IMR-90 (cell line): ENCODE measurements at regions not wholly inside any gene's neighbourhood (a gene's known extent, or its start where the extent isn't known, plus 50 kb on each side); places are given as distances from the start of the nearest gene placed in this dataset.

Source experiments
- ATAC-seq: fragments of 200-7000 bp; cut with Tn5 transposase; 2 replicates; pipeline ENCODE4 v1.9.1; 2020; ENCODE audit warnings: low read depth, mild to moderate bottlenecking, moderate library complexity
- BruUV-seq: library from RNA; stranded (reverse); fragments of 400-500 nt; replicated peaks from 2 replicates; lab custom pipeline; 2021; lab: Mats Ljungman, UMichigan
- CTCF ChIA-PET: fragments of 300-600 bp; formaldehyde crosslinking; extraction: SDS; loops from one replicate; lab custom pipeline; 2021; ENCODE audit warnings: antibody characterized with exemption; lab: Yijun Ruan, JAX
- POLR2A ChIA-PET: fragments of 300-600 bp; sonication (Branson Sonifier 250); formaldehyde crosslinking; loops from one replicate; lab custom pipeline; 2022; ENCODE audit warnings: antibody characterized with exemption; ENCODE audit not compliant: unreplicated experiment; lab: Charles Lee
- DNase-seq: peaks from one replicate; pipeline ENCODE4 v3.0.0; 2013
- H2AFZ ChIP-seq: replicated peaks from 2 replicates; pipeline ENCODE3; 2013; ENCODE audit warnings: low read length, mild to moderate bottlenecking; ENCODE audit not compliant: poor library complexity
- H2AK5ac ChIP-seq: 2 replicates; pipeline ENCODE4 v1.6.1; 2013; ENCODE audit warnings: low read depth, low read length, inconsistent platforms
- H2AK9ac ChIP-seq: replicated peaks from 2 replicates; pipeline ENCODE3; 2013; ENCODE audit warnings: mild to moderate bottlenecking, low read depth, low read length, moderate library complexity; ENCODE audit not compliant: poor library complexity
- H2BK120ac ChIP-seq: 2 replicates; pipeline ENCODE4 v1.6.1; 2013; ENCODE audit warnings: low read depth, low read length, inconsistent platforms
- H2BK15ac ChIP-seq: 3 replicates; pipeline ENCODE4 v1.6.1; 2013; ENCODE audit warnings: low read depth, low read length, inconsistent platforms
- H2BK20ac ChIP-seq: 2 replicates; pipeline ENCODE4 v1.6.1; 2013; ENCODE audit warnings: low read depth, mild to moderate bottlenecking, inconsistent platforms, low read length, moderate library complexity
- H2BK5ac ChIP-seq: 2 replicates; pipeline ENCODE4 v1.6.1; 2013; ENCODE audit warnings: mild to moderate bottlenecking, low read depth, low read length, inconsistent platforms; ENCODE audit not compliant: poor library complexity, severe bottlenecking
- H3K14ac ChIP-seq: replicated peaks from 2 replicates; pipeline ENCODE4 v1.6.1; 2013; ENCODE audit warnings: low read depth, low read length, inconsistent platforms
- H3K18ac ChIP-seq: 2 replicates; pipeline ENCODE4 v1.6.1; 2013; ENCODE audit warnings: low read depth, low read length, control low read depth
- H3K23ac ChIP-seq: 2 replicates; pipeline ENCODE4 v1.6.1; 2013; ENCODE audit warnings: low read depth, low read length, inconsistent platforms
- H3K27ac ChIP-seq: 2 replicates; pipeline ENCODE4 v1.5.1; 2013; ENCODE audit warnings: mild to moderate bottlenecking, control low read depth, low read length; ENCODE audit not compliant: insufficient read depth
- H3K27me3 ChIP-seq: 2 replicates; pipeline ENCODE4 v1.6.1; 2013; ENCODE audit warnings: low read length; ENCODE audit not compliant: control insufficient read depth, insufficient read depth
- H3K36me3 ChIP-seq: 2 replicates; pipeline ENCODE4 v1.6.1; 2013; ENCODE audit warnings: low read length, mixed read lengths; ENCODE audit not compliant: control insufficient read depth, insufficient read depth
- H3K4ac ChIP-seq: 2 replicates; pipeline ENCODE4 v1.6.1; 2013; ENCODE audit warnings: low read depth, low read length, inconsistent platforms
- H3K4me1 ChIP-seq: 2 replicates; pipeline ENCODE4 v1.6.1; 2013; ENCODE audit warnings: low read length, mixed read lengths; ENCODE audit not compliant: control insufficient read depth, insufficient read depth
- H3K4me2 ChIP-seq: 2 replicates; pipeline ENCODE4 v1.6.1; 2013; ENCODE audit warnings: low read depth, mild to moderate bottlenecking, control low read depth, low read length, moderate library complexity
- H3K4me3 ChIP-seq: 2 replicates; pipeline ENCODE4 v1.5.1; 2013; ENCODE audit warnings: low read depth, mild to moderate bottlenecking, control low read depth, low read length, moderate library complexity; ENCODE audit not compliant: insufficient read depth
- H3K56ac ChIP-seq: 2 replicates; pipeline ENCODE4 v1.6.1; 2013; ENCODE audit warnings: low read length, inconsistent platforms; ENCODE audit not compliant: insufficient read depth; ENCODE audit errors: extremely low read depth
- H3K79me1 ChIP-seq, 2 experiments: 2 replicates each; pipeline ENCODE4 v1.6.1; 2013; ENCODE audit warnings: low read length in 2 of 2, inconsistent platforms in 1 of 2, low read depth in 1 of 2
- H3K9ac ChIP-seq: 2 replicates; pipeline ENCODE4 v1.6.1; 2013; ENCODE audit warnings: low read depth, low read length, control low read depth
- H3K9me1 ChIP-seq: 2 replicates; pipeline ENCODE4 v1.6.1; 2013; ENCODE audit warnings: low read length, inconsistent platforms; ENCODE audit not compliant: insufficient read depth
- H3K9me3 ChIP-seq: 2 replicates; pipeline ENCODE4 v1.6.1; 2013; ENCODE audit warnings: low read length; ENCODE audit not compliant: control insufficient read depth, insufficient read depth
- H4K20me1 ChIP-seq: 2 replicates; pipeline ENCODE4 v1.6.1; 2013; ENCODE audit warnings: low read length, inconsistent platforms; ENCODE audit not compliant: insufficient read depth
- H4K5ac ChIP-seq: 2 replicates; pipeline ENCODE4 v1.6.1; 2013; ENCODE audit warnings: mild to moderate bottlenecking, low read depth, low read length, control low read depth
- H4K8ac ChIP-seq, 2 experiments: 2 replicates each; pipeline ENCODE4 v1.6.1; 2013; ENCODE audit warnings: low read depth in 2 of 2, low read length in 2 of 2, control low read depth in 1 of 2, inconsistent platforms in 1 of 2
- H4K91ac ChIP-seq: 2 replicates; pipeline ENCODE4 v1.6.1; 2013; ENCODE audit warnings: low read depth, low read length, inconsistent platforms; ENCODE audit not compliant: insufficient read depth
- BHLHE40 ChIP-seq: fragments of 150-350 bp; IDR thresholded peaks from 2 replicates; pipeline ENCODE4 v1.6.1; 2016; ENCODE audit warnings: mild to moderate bottlenecking, low read depth, low read length
- CEBPB ChIP-seq: IDR thresholded peaks from 2 replicates; pipeline ENCODE4 v1.6.1; 2012; ENCODE audit warnings: low read depth, low read length, improper control_type of control experiment
- CHD1 ChIP-seq: IDR thresholded peaks from 2 replicates; pipeline ENCODE4 v1.6.1; 2012; ENCODE audit warnings: low read depth, low read length, improper control_type of control experiment
- ELK1 ChIP-seq: fragments of 150-350 bp; IDR thresholded peaks from 2 replicates; pipeline ENCODE4 v1.6.1; 2016; ENCODE audit warnings: low read depth, mild to moderate bottlenecking, low read length, moderate library complexity, borderline replicate concordance
- FOS ChIP-seq: fragments of 150-350 bp; IDR thresholded peaks from 2 replicates; pipeline ENCODE4 v1.6.1; 2016; ENCODE audit warnings: low read depth, low read length
- MAFK ChIP-seq: IDR thresholded peaks from 2 replicates; pipeline ENCODE4 v1.6.1; 2012; ENCODE audit warnings: low read depth, low read length, improper control_type of control experiment
- MAZ ChIP-seq: IDR thresholded peaks from 2 replicates; pipeline ENCODE4 v1.6.1; 2012; ENCODE audit warnings: low read depth, mild to moderate bottlenecking, low read length, improper control_type of control experiment, moderate library complexity, borderline replicate concordance
- MXI1 ChIP-seq: IDR thresholded peaks from 2 replicates; pipeline ENCODE4 v1.6.1; 2012; ENCODE audit warnings: low read depth, mild to moderate bottlenecking, low read length, moderate library complexity, borderline replicate concordance
- NFE2L2 ChIP-seq: fragments of 150-350 bp; IDR thresholded peaks from 2 replicates; pipeline ENCODE4 v1.6.1; 2016; ENCODE audit warnings: low read depth, mild to moderate bottlenecking, low read length
- POLR2A ChIP-seq: IDR thresholded peaks from 2 replicates; pipeline ENCODE4 v1.6.1; 2012; ENCODE audit warnings: mild to moderate bottlenecking, low read depth, low read length
- RAD21 ChIP-seq: IDR thresholded peaks from 2 replicates; pipeline ENCODE4 v1.6.1; 2012; ENCODE audit warnings: low read length, improper control_type of control experiment
- RCOR1 ChIP-seq: IDR thresholded peaks from 2 replicates; pipeline ENCODE4 v1.6.1; 2012; ENCODE audit warnings: mild to moderate bottlenecking, low read length, improper control_type of control experiment; ENCODE audit not compliant: insufficient replicate concordance
- RFX5 ChIP-seq: IDR thresholded peaks from 2 replicates; pipeline ENCODE4 v1.8.0; 2012; ENCODE audit warnings: low read depth, mild to moderate bottlenecking, low read length, moderate library complexity
- SMC3 ChIP-seq: fragments of 150-350 bp; IDR thresholded peaks from 2 replicates; pipeline ENCODE4 v1.6.1; 2016; ENCODE audit warnings: low read depth, mild to moderate bottlenecking, antibody characterized with exemption, low read length, moderate library complexity
- USF2 ChIP-seq: fragments of 150-350 bp; IDR thresholded peaks from 2 replicates; pipeline ENCODE4 v1.6.1; 2017; ENCODE audit warnings: mild to moderate bottlenecking, antibody characterized with exemption, low read length, low read depth
- WGBS, 2 experiments: methylation state at CpG; one replicate each; pipeline versions ENCODE4 v1.1.5 to v1.1.7; 2013; ENCODE audit warnings: missing lambda C conversion rate in 2 of 2; ENCODE audit not compliant: insufficient read length in 1 of 2; ENCODE audit errors: extremely low coverage in 2 of 2; 5-methylcytosine and 5-hydroxymethylcytosine counted together
- dilution Hi-C: fragments of 300-500 bp; cut with HindIII; formaldehyde crosslinking; loops from one replicate; pipeline ENCODE4 v1.14.3; 2018; ENCODE audit warnings: low sequenced_read_pairs; ENCODE audit not compliant: unreplicated experiment
- in situ Hi-C: fragments of 300-500 bp; cut with MboI; formaldehyde crosslinking; loops from 3 replicates; pipeline ENCODE4 v1.14.3; 2019; ENCODE audit warnings: low sequenced_read_pairs, inconsistent platforms, mixed read lengths
- intact Hi-C: fragments of 100-400 bp; cut with micrococcal nuclease; formaldehyde crosslinking; loops from 2 replicates; pipeline ENCODE4 v1.10.0; 2022
- TF ChIP-seq, protein P1 (sequence below): conservative IDR thresholded peaks from 2 replicates; pipeline ENCODE4 v1.5.1; 2012; ENCODE audit warnings: mild to moderate bottlenecking, low read depth, low read length, improper control_type of control experiment

- H3K9me1 ChIP-seq = no peaks in the 10 kb centered on the region; the same call in 1 of the 2 replicates
- H3K27me3 ChIP-seq = no peaks in the 10 kb centered on the region
- H3K9me3 ChIP-seq = no peaks in the 10 kb centered on the region
- no peak overlapping the region for H4K91ac ChIP-seq
- in situ Hi-C loops = no loop called here
- H3K4me1 ChIP-seq = no peaks in the 10 kb centered on the region
- H3K36me3 ChIP-seq = peaks cover 4% of the 10 kb centered on the region
- no peak overlapping the region for H4K8ac ChIP-seq
- H2BK15ac ChIP-seq = no peak overlapping the region
- no peak overlapping the region for H2AK9ac ChIP-seq
- dilution Hi-C loops = no loop called here
- intact Hi-C loops = no loop called here
- H3K23ac ChIP-seq = no peak overlapping the region
- H4K5ac ChIP-seq = no peak overlapping the region
- H3K56ac ChIP-seq = no peak overlapping the region
- no peak overlapping the region for H2AK5ac ChIP-seq
- ChIA-PET POLR2A (no interaction called here), CTCF (no interaction called here)
- no peak overlapping the region for H3K4ac ChIP-seq
- DNase-seq = no peak
- 90 to 100% methylated on average over 1 of the region's 1 CpG for WGBS, 2 experiments
- TF ChIP-seq POLR2A (no peak), USF2 (no peak), NFE2L2 (no peak), MAFK (no peak), CEBPB (no peak), MAZ (no peak), BHLHE40 (no peak), CHD1 (no peak), FOS (no peak), RFX5 (no peak), RCOR1 (no peak), RAD21 (no peak), SMC3 (no peak), MXI1 (no peak), ELK1 (no peak)
- TF ChIP-seq, protein P1, sequence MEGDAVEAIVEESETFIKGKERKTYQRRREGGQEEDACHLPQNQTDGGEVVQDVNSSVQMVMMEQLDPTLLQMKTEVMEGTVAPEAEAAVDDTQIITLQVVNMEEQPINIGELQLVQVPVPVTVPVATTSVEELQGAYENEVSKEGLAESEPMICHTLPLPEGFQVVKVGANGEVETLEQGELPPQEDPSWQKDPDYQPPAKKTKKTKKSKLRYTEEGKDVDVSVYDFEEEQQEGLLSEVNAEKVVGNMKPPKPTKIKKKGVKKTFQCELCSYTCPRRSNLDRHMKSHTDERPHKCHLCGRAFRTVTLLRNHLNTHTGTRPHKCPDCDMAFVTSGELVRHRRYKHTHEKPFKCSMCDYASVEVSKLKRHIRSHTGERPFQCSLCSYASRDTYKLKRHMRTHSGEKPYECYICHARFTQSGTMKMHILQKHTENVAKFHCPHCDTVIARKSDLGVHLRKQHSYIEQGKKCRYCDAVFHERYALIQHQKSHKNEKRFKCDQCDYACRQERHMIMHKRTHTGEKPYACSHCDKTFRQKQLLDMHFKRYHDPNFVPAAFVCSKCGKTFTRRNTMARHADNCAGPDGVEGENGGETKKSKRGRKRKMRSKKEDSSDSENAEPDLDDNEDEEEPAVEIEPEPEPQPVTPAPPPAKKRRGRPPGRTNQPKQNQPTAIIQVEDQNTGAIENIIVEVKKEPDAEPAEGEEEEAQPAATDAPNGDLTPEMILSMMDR = no peak
- H3K18ac ChIP-seq = no peak overlapping the region
- no peak overlapping the region for H3K4me3 ChIP-seq
- no peak overlapping the region for H2BK5ac ChIP-seq
- no TSS peak for BruUV-seq
- no peak overlapping the region for H2AFZ ChIP-seq
- no peak overlapping the region for H3K14ac ChIP-seq
- H3K9ac ChIP-seq = no peak overlapping the region
- no peak overlapping the region for H3K4me2 ChIP-seq
- no peak for ATAC-seq
- H3K79me1 ChIP-seq = no peaks in the 10 kb centered on the region; a peak in 1 of 4 replicates
- no peaks in the 10 kb centered on the region for H4K20me1 ChIP-seq
- H2BK120ac ChIP-seq = no peak overlapping the region
- H3K27ac ChIP-seq = no peak overlapping the region
- no peak overlapping the region for H2BK20ac ChIP-seq
These were observed 62.3 kb upstream of the MORC3 start for GRCh38 chr21:36257657-36258056.
